GM12874 (cell line): ENCODE measurements at regions not wholly inside any gene's neighbourhood (a gene's known extent, or its start where the extent isn't known, plus 50 kb on each side); places are given as distances from the start of the nearest gene placed in this dataset.

ENCODE experiments used
- CTCF ChIP-seq: IDR thresholded peaks from 2 replicates; pipeline ENCODE4 v1.5.1; 2011; ENCODE audit warnings: low read depth, mild to moderate bottlenecking, control low read depth, low read length, moderate library complexity; ENCODE audit not compliant: insufficient read depth

- TF ChIP-seq CTCF, result no peak
These were observed 921.0 kb upstream of the SLC39A10 start for GRCh38 chr2:194735837-194736542.

- TF ChIP-seq CTCF, result no peak
These were observed 926.8 kb upstream of the SLC39A10 start for GRCh38 chr2:194730266-194730665.

GRCh38 chr2:194725169-194725568, 931.9 kb upstream of the SLC39A10 start:
- TF ChIP-seq CTCF, result no peak

GRCh38 chr2:194723446-194723845, 933.6 kb upstream of the SLC39A10 start:
- no peak for TF ChIP-seq CTCF

- TF ChIP-seq CTCF, result no peak
These were observed 935.8 kb upstream of the SLC39A10 start for GRCh38 chr2:194721227-194721626.

GRCh38 chr2:194720462-194720861, 936.6 kb upstream of the SLC39A10 start:
- no peak for TF ChIP-seq CTCF

GRCh38 chr2:194718881-194719280, 938.1 kb upstream of the SLC39A10 start:
- TF ChIP-seq CTCF, result no peak
